ENCODE measurements at regions not wholly inside any gene's neighbourhood (a gene's known extent, or its start where the extent isn't known, plus 50 kb on each side); places are given as distances from the start of the nearest gene placed in this dataset.
"Not testable (repeated sequence)": the region's sequence is repeated elsewhere in the genome, so short reads cannot be mapped to it uniquely, and the experiment has no call there.

- Mint-ChIP-seq H3K27me3 (ENCODE audit: low read depth) (no peaks in the 10 kb centered on the region), H3K9me3 (peaks cover 42 to 47% of the 10 kb centered on the region in 2 experiments), H3K27ac (no peak overlapping the region), H3K4me3 (no peak overlapping the region), H3K4me1 (peaks cover 6 to 14% of the 10 kb centered on the region in 2 experiments; a peak in 3 of 4 replicates), H3K36me3 (ENCODE audit: insufficient read depth in 1 of 3, low read depth in 3 of 3) (peaks cover 22 to 57% (median 22%) of the 10 kb centered on the region in 3 experiments)
- H3K56ac ChIP-seq (ENCODE audit: insufficient read length, low read depth, low read length), result no peak overlapping the region
- H3K79me1 ChIP-seq (ENCODE audit: insufficient read depth, low read depth, low read length, poor library complexity, severe bottlenecking), result no peaks in the 10 kb centered on the region
- H3K27me3 ChIP-seq (ENCODE audit: insufficient read depth, low read length), result no peaks in the 10 kb centered on the region
- H3K23me2 ChIP-seq (ENCODE audit: insufficient read length, low read depth, low read length, poor library complexity, severe bottlenecking), result no peaks in the 10 kb centered on the region
- no peak overlapping the region for H2BK5ac ChIP-seq (ENCODE audit: insufficient read length, low read length)
- H3T11ph ChIP-seq (ENCODE audit: low read length), result no peak overlapping the region
- no peak overlapping the region for H4K91ac ChIP-seq (ENCODE audit: insufficient read length, low read depth, low read length)
- no peaks in the 10 kb centered on the region for H4K20me1 ChIP-seq (ENCODE audit: control insufficient read depth, insufficient read depth, insufficient read length)
- DNase-seq, result no peak
- H3K14ac ChIP-seq (ENCODE audit: insufficient read depth, low read length), result no peak overlapping the region
- H3K4me1 ChIP-seq (ENCODE audit: insufficient read depth, low read length), result no peaks in the 10 kb centered on the region
- H2AK5ac ChIP-seq (ENCODE audit: insufficient read length, low read length), result no peak overlapping the region
- H3K18ac ChIP-seq (ENCODE audit: insufficient read length, low read depth, low read length), result no peak overlapping the region
- no peak overlapping the region for H2BK15ac ChIP-seq (ENCODE audit: low read depth, low read length)
- H4K8ac ChIP-seq (replicated peaks; ENCODE audit: insufficient read length, low read depth, low read length), result no peak overlapping the region
- H3K4me2 ChIP-seq (ENCODE audit: insufficient read depth, insufficient read length, low read length), result no peak overlapping the region
- H4K5ac ChIP-seq (ENCODE audit: insufficient read length, low read depth, low read length), result no peak overlapping the region
- no peaks in the 10 kb centered on the region for H3K79me2 ChIP-seq (ENCODE audit: insufficient read depth, low read length)
- TF ChIP-seq, protein P1, sequence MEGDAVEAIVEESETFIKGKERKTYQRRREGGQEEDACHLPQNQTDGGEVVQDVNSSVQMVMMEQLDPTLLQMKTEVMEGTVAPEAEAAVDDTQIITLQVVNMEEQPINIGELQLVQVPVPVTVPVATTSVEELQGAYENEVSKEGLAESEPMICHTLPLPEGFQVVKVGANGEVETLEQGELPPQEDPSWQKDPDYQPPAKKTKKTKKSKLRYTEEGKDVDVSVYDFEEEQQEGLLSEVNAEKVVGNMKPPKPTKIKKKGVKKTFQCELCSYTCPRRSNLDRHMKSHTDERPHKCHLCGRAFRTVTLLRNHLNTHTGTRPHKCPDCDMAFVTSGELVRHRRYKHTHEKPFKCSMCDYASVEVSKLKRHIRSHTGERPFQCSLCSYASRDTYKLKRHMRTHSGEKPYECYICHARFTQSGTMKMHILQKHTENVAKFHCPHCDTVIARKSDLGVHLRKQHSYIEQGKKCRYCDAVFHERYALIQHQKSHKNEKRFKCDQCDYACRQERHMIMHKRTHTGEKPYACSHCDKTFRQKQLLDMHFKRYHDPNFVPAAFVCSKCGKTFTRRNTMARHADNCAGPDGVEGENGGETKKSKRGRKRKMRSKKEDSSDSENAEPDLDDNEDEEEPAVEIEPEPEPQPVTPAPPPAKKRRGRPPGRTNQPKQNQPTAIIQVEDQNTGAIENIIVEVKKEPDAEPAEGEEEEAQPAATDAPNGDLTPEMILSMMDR (conservative IDR thresholded peaks at IDR 0.05), result no peak
- H2BK120ac ChIP-seq (ENCODE audit: low read depth, low read length, poor library complexity, severe bottlenecking), result no peak overlapping the region
- no peak overlapping the region for H3K9ac ChIP-seq (ENCODE audit: extremely low read depth, insufficient read length, low read length)
- H2AFZ ChIP-seq (ENCODE audit: low read length), result no peak overlapping the region
- H3K4ac ChIP-seq (ENCODE audit: low read depth, low read length), result no peak overlapping the region
- H2BK20ac ChIP-seq (ENCODE audit: low read depth, low read length, poor library complexity, severe bottlenecking), result no peak overlapping the region
- H3K23ac ChIP-seq (ENCODE audit: insufficient read length, low read depth, low read length), result no peak overlapping the region
- no peak overlapping the region for H2BK12ac ChIP-seq (ENCODE audit: insufficient read length, low read depth, low read length)
- H3K27ac ChIP-seq (ENCODE audit: insufficient read length, low read depth, low read length), result no peak overlapping the region
- no peaks in the 10 kb centered on the region for H3K9me3 ChIP-seq (ENCODE audit: control insufficient read depth, low read depth, low read length)
Observed at GRCh38 chr5:12611132-12611531, 706.9 kb upstream of the CTNND2 start.

- not testable (repeated sequence) for H3T11ph ChIP-seq (ENCODE audit: low read length); H3K79me1 ChIP-seq (ENCODE audit: insufficient read depth, low read depth, low read length, poor library complexity, severe bottlenecking); DNase-seq; H3K4me2 ChIP-seq (ENCODE audit: insufficient read depth, insufficient read length, low read length); H3K27me3 Mint-ChIP-seq (ENCODE audit: low read depth); H4K91ac ChIP-seq (ENCODE audit: insufficient read length, low read depth, low read length); H3K4ac ChIP-seq (ENCODE audit: low read depth, low read length); H2BK20ac ChIP-seq (ENCODE audit: low read depth, low read length, poor library complexity, severe bottlenecking); H3K27me3 ChIP-seq (ENCODE audit: insufficient read depth, low read length); H3K56ac ChIP-seq (ENCODE audit: insufficient read length, low read depth, low read length); H3K27ac ChIP-seq (ENCODE audit: insufficient read length, low read depth, low read length); H3K23ac ChIP-seq (ENCODE audit: insufficient read length, low read depth, low read length); H3K18ac ChIP-seq (ENCODE audit: insufficient read length, low read depth, low read length); H3K14ac ChIP-seq (ENCODE audit: insufficient read depth, low read length); H3K79me2 ChIP-seq (ENCODE audit: insufficient read depth, low read length); H2BK12ac ChIP-seq (ENCODE audit: insufficient read length, low read depth, low read length); H2BK15ac ChIP-seq (ENCODE audit: low read depth, low read length); H3K27ac Mint-ChIP-seq; H3K9ac ChIP-seq (ENCODE audit: extremely low read depth, insufficient read length, low read length); H3K4me1 Mint-ChIP-seq; H2BK5ac ChIP-seq (ENCODE audit: insufficient read length, low read length); H4K5ac ChIP-seq (ENCODE audit: insufficient read length, low read depth, low read length); H3K4me3 Mint-ChIP-seq; H4K20me1 ChIP-seq (ENCODE audit: control insufficient read depth, insufficient read depth, insufficient read length); H2BK120ac ChIP-seq (ENCODE audit: low read depth, low read length, poor library complexity, severe bottlenecking); H3K23me2 ChIP-seq (ENCODE audit: insufficient read length, low read depth, low read length, poor library complexity, severe bottlenecking); H2AFZ ChIP-seq (ENCODE audit: low read length); H3K9me3 ChIP-seq (ENCODE audit: control insufficient read depth, low read depth, low read length); H2AK5ac ChIP-seq (ENCODE audit: insufficient read length, low read length); H4K8ac ChIP-seq (replicated peaks; ENCODE audit: insufficient read length, low read depth, low read length); H3K4me1 ChIP-seq (ENCODE audit: insufficient read depth, low read length)
- Mint-ChIP-seq H3K36me3 (ENCODE audit: insufficient read depth in 1 of 3, low read depth in 3 of 3) (peaks cover 20 to 55% (median 23%) of the 10 kb centered on the region in 3 experiments), H3K9me3 (peaks cover 41 to 45% of the 10 kb centered on the region in 2 experiments)
- WGBS (ENCODE audit: extremely low coverage, insufficient read length, low lambda C conversion rate), result no CpG with 5 or more reads among the region's 2 CpGs
Observed at GRCh38 chr5:12607817-12608216, 703.6 kb upstream of the CTNND2 start.
